ENCODE measurements at regions not wholly inside any gene's neighbourhood (a gene's known extent, or its start where the extent isn't known, plus 50 kb on each side); places are given as distances from the start of the nearest gene placed in this dataset.

DNA sequence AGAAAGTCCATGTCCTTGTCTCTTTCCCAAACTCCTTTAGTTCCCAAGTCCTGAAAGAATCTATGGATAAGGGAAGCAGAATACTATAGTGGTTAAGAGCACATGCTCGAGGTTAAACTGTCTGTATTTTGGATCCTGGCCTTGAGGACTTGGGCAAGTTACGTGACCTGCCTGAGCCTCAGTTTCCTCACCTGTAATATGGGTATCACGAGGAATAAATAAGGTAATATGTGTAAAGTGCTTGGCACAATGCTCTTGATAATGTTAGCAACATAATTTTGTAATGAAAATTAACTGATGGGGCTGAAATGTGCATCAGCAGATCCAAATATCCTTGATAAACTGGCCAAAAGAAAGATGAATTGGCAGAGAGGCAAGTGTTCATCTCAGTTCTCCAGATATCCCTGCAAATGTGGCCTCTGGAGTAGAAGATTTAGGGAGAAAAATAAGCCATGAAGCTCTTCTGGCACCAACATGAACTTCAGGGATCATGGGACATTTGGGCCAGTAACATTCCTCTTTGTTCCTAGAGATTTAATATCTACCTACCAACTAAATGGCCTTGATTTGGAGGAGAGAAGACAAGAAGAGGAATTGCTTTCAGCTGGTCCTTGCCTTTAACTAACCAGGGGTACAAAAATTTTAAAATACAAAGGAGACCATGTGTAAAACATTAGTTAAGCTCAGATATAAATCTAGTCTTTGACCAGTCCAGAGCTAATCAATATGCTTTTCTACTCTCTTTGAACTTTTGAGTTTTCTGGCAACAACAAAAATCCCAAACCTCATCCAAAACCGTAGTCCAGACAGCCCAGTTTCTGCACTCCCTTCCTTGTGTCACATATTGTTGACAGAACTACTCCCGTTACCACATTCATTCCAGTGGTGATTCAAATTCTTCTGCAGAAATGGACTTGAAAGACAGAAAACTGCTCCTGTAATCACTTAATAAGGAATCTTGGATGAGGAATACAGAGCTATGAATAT lies 52.7 kb upstream of the EML4 start:
- peak; percentile 92 for DNase-seq (ENCODE audit: low read depth)
- TF ChIP-seq, protein P1, sequence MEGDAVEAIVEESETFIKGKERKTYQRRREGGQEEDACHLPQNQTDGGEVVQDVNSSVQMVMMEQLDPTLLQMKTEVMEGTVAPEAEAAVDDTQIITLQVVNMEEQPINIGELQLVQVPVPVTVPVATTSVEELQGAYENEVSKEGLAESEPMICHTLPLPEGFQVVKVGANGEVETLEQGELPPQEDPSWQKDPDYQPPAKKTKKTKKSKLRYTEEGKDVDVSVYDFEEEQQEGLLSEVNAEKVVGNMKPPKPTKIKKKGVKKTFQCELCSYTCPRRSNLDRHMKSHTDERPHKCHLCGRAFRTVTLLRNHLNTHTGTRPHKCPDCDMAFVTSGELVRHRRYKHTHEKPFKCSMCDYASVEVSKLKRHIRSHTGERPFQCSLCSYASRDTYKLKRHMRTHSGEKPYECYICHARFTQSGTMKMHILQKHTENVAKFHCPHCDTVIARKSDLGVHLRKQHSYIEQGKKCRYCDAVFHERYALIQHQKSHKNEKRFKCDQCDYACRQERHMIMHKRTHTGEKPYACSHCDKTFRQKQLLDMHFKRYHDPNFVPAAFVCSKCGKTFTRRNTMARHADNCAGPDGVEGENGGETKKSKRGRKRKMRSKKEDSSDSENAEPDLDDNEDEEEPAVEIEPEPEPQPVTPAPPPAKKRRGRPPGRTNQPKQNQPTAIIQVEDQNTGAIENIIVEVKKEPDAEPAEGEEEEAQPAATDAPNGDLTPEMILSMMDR (conservative IDR thresholded peaks at IDR 0.05; ENCODE audit: low read length) = no peak
- H3K4me3 ChIP-seq (ENCODE audit: low read length) = no peak overlapping the region

DNA sequence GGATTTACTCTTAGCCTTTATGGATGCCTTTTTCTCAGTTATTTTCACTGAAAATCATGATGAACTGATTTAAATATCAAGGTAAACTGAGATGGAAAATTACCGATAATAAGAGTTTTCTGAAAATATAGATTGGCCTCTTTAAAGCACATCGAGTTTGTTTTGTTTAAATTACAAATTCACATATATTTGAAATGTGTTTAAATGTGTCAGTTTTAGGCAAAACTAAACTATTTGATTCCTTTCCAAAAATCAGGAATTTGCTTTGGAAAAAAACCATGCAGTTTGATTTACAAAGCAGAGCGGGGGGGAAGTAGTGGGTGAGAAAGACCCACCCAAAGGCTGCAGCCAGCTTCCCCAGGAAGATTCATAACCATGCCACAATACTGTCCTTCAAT lies 52.0 kb upstream of the EML4 start:
- DNase-seq (ENCODE audit: low read depth) = no peak
- H3K4me3 ChIP-seq (ENCODE audit: low read length) = no peak overlapping the region
- TF ChIP-seq, protein P1 (conservative IDR thresholded peaks at IDR 0.05; ENCODE audit: low read length) = no peak

DNA sequence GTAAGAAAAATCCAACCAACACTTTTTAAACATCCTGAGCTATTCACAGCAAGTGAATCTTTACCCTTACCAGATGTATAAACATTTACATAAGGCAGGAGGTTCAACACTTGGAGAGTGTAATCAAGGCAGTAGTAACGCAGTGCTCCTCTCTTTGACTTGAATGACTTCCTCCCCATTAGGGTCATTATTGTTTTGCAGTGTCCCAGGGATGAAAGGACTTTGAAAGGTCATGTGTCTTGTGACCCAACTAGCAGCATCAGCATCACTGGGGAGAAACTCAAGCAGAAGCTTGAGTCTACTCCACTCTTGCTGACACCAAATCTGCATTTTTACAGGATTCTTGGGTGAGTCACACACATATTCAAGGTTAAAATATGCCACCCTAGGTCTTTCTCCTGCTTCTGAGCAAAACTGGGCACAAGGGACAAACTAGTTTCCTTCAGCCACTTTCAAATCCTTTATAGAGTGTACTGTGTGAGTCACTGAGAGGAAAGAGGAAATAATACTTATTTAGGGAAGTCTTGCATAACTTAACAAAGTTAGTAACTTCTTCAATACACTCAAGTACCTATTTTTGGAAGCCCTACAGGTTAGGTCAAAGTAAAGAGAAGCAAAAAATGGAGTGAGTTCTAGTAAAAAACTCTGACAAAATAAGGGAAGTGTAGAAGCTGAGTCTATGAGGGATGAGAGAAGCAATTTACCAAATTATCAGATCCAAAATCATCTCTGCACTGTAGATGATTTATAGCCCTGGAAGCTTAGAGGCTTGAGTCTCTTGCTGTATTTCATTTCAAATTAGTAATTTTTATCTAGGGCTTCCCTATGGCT lies 51.0 kb upstream of the EML4 start:
- DNase-seq (ENCODE audit: low read depth) = peak; percentile 88
- TF ChIP-seq, protein P1 (conservative IDR thresholded peaks at IDR 0.05; ENCODE audit: low read length) = no peak
- H3K4me3 ChIP-seq (ENCODE audit: low read length) = no peak overlapping the region

DNA sequence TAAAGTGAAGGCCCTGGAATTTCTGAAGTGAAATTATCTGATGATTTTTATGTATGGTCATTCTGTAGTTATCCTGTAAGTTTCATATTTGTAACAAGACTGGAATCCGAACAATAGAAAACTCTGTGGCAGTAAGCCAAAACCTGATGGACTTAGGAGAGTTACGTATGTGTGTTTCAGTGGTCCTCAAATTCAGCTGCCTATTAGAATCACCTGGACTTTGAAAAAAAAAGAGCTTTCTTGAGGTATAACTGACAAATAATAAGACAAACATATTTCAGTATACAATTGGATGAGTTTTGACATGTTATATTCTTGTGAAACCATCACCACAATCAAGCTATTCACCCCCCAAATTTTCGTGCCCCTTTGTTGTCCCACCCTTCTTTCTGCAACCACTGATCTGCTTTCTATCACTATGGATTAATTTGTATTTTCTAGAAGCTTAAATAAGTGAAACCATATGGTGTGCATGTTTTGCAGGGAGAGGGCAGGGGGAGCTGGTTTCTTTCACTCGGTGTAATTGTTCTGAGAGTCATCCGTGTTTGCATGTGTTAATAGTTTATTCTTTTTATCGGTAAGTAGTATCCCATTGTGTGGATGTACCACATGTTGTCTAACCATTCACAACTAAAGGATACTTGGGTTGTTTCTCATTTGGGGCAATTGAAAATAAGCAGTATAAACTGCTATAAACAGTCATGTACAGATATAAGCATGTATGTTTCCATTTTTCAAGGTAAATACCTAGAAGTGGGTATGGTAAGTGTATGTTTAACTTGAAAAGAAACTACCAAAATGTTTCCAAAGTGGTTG lies 50.2 kb upstream of the EML4 start:
- TF ChIP-seq, protein P1 (conservative IDR thresholded peaks at IDR 0.05; ENCODE audit: low read length) = no peak
- DNase-seq (ENCODE audit: low read depth) = peak; percentile 23
- H3K4me3 ChIP-seq (ENCODE audit: low read length) = no peak overlapping the region

All from AG10803 (cell line).